ENCODE measurements at regions not wholly inside any gene's neighbourhood (a gene's known extent, or its start where the extent isn't known, plus 50 kb on each side); places are given as distances from the start of the nearest gene placed in this dataset.

DNA sequence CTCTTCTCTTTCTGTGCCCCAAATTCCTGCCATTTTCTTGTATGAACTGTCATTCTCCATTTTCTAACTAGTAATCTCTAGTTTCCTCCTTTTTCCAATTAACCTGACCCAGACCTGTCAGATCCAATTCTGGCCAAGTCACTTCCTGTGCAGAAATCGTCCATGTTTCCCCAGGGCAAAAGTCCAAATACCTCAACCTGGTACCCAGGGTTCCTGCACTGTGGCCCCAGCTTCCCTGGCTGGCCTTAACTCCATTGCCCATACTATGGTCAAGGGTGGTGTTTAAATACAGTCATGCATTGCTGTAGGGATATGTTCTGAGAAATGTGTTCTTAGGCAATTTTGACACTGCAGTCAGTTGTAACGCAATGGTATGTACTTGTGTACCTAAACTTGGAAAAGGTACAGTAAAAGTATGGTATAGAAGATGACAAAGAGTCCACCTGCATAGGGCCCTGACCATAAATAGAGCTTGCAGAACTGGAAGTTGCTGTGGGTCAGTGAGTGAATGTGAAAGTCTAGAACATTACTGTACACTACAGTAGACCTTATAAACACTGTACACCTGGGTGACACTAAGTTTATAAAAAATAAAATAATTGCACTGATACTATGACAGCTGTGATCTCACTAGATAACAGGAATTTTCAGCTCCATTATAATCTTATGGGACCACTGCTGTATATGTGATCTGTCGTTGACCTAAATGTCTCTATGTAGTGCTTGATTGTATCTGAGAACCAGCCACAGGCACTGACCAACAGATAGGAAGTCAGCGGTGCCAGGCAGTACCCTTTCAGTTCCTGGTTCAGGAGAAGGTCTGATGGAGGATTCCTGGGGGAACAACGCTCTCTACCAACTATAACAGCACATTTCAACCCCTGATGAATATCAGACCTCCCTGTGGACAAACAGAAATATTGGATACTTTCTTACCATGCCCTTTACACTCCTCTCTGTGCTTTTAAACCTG, 336.1 kb upstream of the PROK2 start:
- H3K36me3 Mint-ChIP-seq (ENCODE audit: low read depth): no peaks in the 10 kb centered on the region; the same call in 2 of the 3 replicates

DNA sequence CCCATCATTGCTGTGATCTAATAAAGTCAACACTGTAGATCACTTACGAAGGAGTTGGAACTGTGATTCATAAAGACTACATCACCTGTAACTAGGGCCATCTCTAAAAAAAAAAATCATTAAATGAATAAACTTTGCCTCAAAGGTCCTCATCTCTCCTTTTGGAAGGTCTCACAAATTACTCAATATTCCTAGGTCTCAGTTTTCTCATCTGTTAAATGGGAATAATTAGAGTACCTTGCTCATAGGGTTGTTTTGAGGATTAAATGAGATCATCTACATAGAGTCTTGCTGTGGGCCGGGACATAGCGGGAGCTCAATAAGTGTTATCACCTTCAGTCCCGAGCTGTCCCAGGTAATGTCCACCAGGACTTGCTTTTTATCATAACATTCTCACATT, 335.1 kb upstream of the PROK2 start:
- Histone ChIP-seq H3K4me1 (ENCODE audit: insufficient read depth) (no peaks in the 10 kb centered on the region), H3K9me2 (ENCODE audit: insufficient read depth) (peaks cover 13% of the 10 kb centered on the region), H3F3A (replicated peaks; ENCODE audit: low read depth) (no peaks in the 10 kb centered on the region), H3K27ac (ENCODE audit: low read depth) (no peak overlapping the region), H3K27me3 (ENCODE audit: insufficient read depth) (no peaks in the 10 kb centered on the region), H3K4me3 (no peak overlapping the region), H3K79me2 (replicated peaks; ENCODE audit: insufficient read depth) (no peaks in the 10 kb centered on the region), H4K20me1 (replicated peaks; ENCODE audit: insufficient read depth) (no peaks in the 10 kb centered on the region), H3K4me2 (no peak overlapping the region), H2AFZ (no peak overlapping the region), H3K36me3 (ENCODE audit: insufficient read depth) (no peaks in the 10 kb centered on the region)
- Mint-ChIP-seq H3K4me1 (peaks cover under 1% of the 10 kb centered on the region; the same call in 1 of the 3 replicates), H3K27me3 (ENCODE audit: insufficient read depth, low read depth, poor library complexity) (no peaks in the 10 kb centered on the region), H3K9me3 (no peaks in the 10 kb centered on the region), H3K36me3 (ENCODE audit: low read depth) (no peaks in the 10 kb centered on the region; the same call in 2 of the 3 replicates), H3K27ac (no peak overlapping the region), H3K4me3 (no peak overlapping the region)
- ATAC-seq (no peak), DNase-seq (ENCODE audit: low spot score) (no peak)
- TF ChIP-seq STAT1 (IDR thresholded peaks at IDR 0.05; ENCODE audit: unreplicated experiment) (no peak), CREB1 (CRISPR knock-in tag; IDR thresholded peaks at IDR 0.05; ENCODE audit: low read depth) (no peak), JUNB (IDR thresholded peaks at IDR 0.05; ENCODE audit: unreplicated experiment) (no peak), NANOG (IDR thresholded peaks at IDR 0.05; ENCODE audit: borderline replicate concordance) (no peak), ZNF114 (CRISPR knock-in tag; IDR thresholded peaks at IDR 0.05) (no peak), ZNF331 (CRISPR knock-in tag; IDR thresholded peaks at IDR 0.05; ENCODE audit: low read depth) (no peak), EZH2phosphoT487 (IDR thresholded peaks at IDR 0.05; ENCODE audit: unreplicated experiment) (no peak)
- TF ChIP-seq, protein P1, sequence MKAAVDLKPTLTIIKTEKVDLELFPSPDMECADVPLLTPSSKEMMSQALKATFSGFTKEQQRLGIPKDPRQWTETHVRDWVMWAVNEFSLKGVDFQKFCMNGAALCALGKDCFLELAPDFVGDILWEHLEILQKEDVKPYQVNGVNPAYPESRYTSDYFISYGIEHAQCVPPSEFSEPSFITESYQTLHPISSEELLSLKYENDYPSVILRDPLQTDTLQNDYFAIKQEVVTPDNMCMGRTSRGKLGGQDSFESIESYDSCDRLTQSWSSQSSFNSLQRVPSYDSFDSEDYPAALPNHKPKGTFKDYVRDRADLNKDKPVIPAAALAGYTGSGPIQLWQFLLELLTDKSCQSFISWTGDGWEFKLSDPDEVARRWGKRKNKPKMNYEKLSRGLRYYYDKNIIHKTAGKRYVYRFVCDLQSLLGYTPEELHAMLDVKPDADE (IDR thresholded peaks at IDR 0.05): no peak
- TF ChIP-seq, protein P2, sequence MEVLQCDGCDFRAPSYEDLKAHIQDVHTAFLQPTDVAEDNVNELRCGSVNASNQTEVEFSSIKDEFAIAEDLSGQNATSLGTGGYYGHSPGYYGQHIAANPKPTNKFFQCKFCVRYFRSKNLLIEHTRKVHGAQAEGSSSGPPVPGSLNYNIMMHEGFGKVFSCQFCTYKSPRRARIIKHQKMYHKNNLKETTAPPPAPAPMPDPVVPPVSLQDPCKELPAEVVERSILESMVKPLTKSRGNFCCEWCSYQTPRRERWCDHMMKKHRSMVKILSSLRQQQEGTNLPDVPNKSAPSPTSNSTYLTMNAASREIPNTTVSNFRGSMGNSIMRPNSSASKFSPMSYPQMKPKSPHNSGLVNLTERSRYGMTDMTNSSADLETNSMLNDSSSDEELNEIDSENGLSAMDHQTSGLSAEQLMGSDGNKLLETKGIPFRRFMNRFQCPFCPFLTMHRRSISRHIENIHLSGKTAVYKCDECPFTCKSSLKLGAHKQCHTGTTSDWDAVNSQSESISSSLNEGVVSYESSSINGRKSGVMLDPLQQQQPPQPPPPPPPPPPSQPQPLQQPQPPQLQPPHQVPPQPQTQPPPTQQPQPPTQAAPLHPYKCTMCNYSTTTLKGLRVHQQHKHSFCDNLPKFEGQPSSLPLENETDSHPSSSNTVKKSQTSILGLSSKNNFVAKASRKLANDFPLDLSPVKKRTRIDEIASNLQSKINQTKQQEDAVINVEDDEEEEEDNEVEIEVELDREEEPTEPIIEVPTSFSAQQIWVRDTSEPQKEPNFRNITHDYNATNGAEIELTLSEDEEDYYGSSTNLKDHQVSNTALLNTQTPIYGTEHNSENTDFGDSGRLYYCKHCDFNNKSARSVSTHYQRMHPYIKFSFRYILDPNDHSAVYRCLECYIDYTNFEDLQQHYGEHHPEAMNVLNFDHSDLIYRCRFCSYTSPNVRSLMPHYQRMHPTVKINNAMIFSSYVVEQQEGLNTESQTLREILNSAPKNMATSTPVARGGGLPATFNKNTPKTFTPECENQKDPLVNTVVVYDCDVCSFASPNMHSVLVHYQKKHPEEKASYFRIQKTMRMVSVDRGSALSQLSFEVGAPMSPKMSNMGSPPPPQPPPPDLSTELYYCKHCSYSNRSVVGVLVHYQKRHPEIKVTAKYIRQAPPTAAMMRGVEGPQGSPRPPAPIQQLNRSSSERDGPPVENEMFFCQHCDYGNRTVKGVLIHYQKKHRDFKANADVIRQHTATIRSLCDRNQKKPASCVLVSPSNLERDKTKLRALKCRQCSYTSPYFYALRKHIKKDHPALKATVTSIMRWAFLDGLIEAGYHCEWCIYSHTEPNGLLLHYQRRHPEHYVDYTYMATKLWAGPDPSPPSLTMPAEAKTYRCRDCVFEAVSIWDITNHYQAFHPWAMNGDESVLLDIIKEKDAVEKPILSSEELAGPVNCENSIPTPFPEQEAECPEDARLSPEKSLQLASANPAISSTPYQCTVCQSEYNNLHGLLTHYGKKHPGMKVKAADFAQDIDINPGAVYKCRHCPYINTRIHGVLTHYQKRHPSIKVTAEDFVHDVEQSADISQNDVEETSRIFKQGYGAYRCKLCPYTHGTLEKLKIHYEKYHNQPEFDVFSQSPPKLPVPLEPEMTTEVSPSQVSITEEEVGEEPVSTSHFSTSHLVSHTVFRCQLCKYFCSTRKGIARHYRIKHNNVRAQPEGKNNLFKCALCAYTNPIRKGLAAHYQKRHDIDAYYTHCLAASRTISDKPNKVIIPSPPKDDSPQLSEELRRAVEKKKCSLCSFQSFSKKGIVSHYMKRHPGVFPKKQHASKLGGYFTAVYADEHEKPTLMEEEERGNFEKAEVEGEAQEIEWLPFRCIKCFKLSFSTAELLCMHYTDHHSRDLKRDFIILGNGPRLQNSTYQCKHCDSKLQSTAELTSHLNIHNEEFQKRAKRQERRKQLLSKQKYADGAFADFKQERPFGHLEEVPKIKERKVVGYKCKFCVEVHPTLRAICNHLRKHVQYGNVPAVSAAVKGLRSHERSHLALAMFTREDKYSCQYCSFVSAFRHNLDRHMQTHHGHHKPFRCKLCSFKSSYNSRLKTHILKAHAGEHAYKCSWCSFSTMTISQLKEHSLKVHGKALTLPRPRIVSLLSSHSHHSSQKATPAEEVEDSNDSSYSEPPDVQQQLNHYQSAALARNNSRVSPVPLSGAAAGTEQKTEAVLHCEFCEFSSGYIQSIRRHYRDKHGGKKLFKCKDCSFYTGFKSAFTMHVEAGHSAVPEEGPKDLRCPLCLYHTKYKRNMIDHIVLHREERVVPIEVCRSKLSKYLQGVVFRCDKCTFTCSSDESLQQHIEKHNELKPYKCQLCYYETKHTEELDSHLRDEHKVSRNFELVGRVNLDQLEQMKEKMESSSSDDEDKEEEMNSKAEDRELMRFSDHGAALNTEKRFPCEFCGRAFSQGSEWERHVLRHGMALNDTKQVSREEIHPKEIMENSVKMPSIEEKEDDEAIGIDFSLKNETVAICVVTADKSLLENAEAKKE (CRISPR knock-in tag; IDR thresholded peaks at IDR 0.05): no peak
- TF ChIP-seq, protein P3, sequence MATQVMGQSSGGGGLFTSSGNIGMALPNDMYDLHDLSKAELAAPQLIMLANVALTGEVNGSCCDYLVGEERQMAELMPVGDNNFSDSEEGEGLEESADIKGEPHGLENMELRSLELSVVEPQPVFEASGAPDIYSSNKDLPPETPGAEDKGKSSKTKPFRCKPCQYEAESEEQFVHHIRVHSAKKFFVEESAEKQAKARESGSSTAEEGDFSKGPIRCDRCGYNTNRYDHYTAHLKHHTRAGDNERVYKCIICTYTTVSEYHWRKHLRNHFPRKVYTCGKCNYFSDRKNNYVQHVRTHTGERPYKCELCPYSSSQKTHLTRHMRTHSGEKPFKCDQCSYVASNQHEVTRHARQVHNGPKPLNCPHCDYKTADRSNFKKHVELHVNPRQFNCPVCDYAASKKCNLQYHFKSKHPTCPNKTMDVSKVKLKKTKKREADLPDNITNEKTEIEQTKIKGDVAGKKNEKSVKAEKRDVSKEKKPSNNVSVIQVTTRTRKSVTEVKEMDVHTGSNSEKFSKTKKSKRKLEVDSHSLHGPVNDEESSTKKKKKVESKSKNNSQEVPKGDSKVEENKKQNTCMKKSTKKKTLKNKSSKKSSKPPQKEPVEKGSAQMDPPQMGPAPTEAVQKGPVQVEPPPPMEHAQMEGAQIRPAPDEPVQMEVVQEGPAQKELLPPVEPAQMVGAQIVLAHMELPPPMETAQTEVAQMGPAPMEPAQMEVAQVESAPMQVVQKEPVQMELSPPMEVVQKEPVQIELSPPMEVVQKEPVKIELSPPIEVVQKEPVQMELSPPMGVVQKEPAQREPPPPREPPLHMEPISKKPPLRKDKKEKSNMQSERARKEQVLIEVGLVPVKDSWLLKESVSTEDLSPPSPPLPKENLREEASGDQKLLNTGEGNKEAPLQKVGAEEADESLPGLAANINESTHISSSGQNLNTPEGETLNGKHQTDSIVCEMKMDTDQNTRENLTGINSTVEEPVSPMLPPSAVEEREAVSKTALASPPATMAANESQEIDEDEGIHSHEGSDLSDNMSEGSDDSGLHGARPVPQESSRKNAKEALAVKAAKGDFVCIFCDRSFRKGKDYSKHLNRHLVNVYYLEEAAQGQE (IDR thresholded peaks at IDR 0.05; ENCODE audit: unreplicated experiment): no peak

More for the DNA sequence above, 336.1 kb upstream of the PROK2 start:
- DNase-seq (ENCODE audit: low spot score): no peak
- Histone ChIP-seq H3F3A (replicated peaks; ENCODE audit: low read depth) (no peaks in the 10 kb centered on the region), H2AFZ (no peak overlapping the region), H3K9me2 (ENCODE audit: insufficient read depth) (peaks cover 9% of the 10 kb centered on the region; the same call in 1 of the 2 replicates), H3K27ac (ENCODE audit: low read depth) (no peak overlapping the region), H4K20me1 (replicated peaks; ENCODE audit: insufficient read depth) (no peaks in the 10 kb centered on the region), H3K4me2 (no peak overlapping the region), H3K36me3 (ENCODE audit: insufficient read depth) (no peaks in the 10 kb centered on the region), H3K27me3 (ENCODE audit: insufficient read depth) (no peaks in the 10 kb centered on the region), H3K4me3 (no peak overlapping the region), H3K4me1 (ENCODE audit: insufficient read depth) (no peaks in the 10 kb centered on the region), H3K79me2 (replicated peaks; ENCODE audit: insufficient read depth) (no peaks in the 10 kb centered on the region)
- H3K4me3 Mint-ChIP-seq: no peak overlapping the region
- no peaks in the 10 kb centered on the region for H3K9me3 Mint-ChIP-seq
- H3K27me3 Mint-ChIP-seq (ENCODE audit: insufficient read depth, low read depth, poor library complexity): no peaks in the 10 kb centered on the region
- no peak for TF ChIP-seq ZNF114 (CRISPR knock-in tag; IDR thresholded peaks at IDR 0.05)
- no peaks in the 10 kb centered on the region for H3K4me1 Mint-ChIP-seq
- no peak for ATAC-seq
- peak overlapping the region; percentile 8; the same call in 1 of the 2 replicates for H3K27ac Mint-ChIP-seq
